Gastroesophageal sphincter (tissue), 4 donors: ENCODE measurements at regions not wholly inside any gene's neighbourhood (a gene's known extent, or its start where the extent isn't known, plus 50 kb on each side); places are given as distances from the start of the nearest gene placed in this dataset.

Experiments
- ATAC-seq: fragments of 150-250 bp; one replicate; pipeline ENCODE4 v1.9.1; 2016; ENCODE audit warnings: mild to moderate bottlenecking, moderate library complexity
- H3K27ac ChIP-seq, 4 donors: fragments of 200-600 bp; sonication (generic) in 3 of 4; 1 replicate in 3 of 4; 2 replicates in 1 of 4; pipeline ENCODE4 v1.5.1; 2016 to 2019
- H3K27me3 ChIP-seq: fragments of 200-600 bp; sonication (generic); one replicate; pipeline ENCODE4 v1.5.1; 2019
- H3K36me3 ChIP-seq, 2 donors: fragments of 200-600 bp; sonication (generic); one replicate each; pipeline ENCODE4 v1.5.1; 2019; ENCODE audit warnings: control low read depth in 1 of 2
- H3K4me1 ChIP-seq, 3 donors: fragments of 200-600 bp; sonication (generic); 1 replicate in 2 of 3; 2 replicates in 1 of 3; pipeline ENCODE4 v1.5.1; 2016 to 2019; ENCODE audit warnings: control low read depth in 2 of 3
- H3K4me3 ChIP-seq, 2 donors: fragments of 200-600 bp; sonication (generic); one replicate each; pipeline ENCODE4 v1.5.1; 2019; ENCODE audit warnings: mild to moderate bottlenecking in 1 of 2, moderate library complexity in 1 of 2
- H3K9me3 ChIP-seq, 3 donors: fragments of 200-600 bp; sonication (generic); one replicate each; pipeline ENCODE4 v1.5.1; 2017 to 2019; ENCODE audit warnings: control low read depth in 2 of 3
- EP300 ChIP-seq: sonication (generic); formaldehyde crosslinking; IDR thresholded peaks from one replicate; pipeline ENCODE4 v1.6.1; 2017; ENCODE audit warnings: antibody characterized with exemption, mild to moderate bottlenecking
- POLR2A ChIP-seq, 2 donors: fragments of 450-650 bp; IDR thresholded peaks; one replicate each; pipeline ENCODE4 v1.6.1; 2017; ENCODE audit warnings: antibody characterized with exemption in 2 of 2, mild to moderate bottlenecking in 2 of 2, moderate library complexity in 1 of 2
- POLR2AphosphoS5 ChIP-seq: sonication (generic); formaldehyde crosslinking; IDR thresholded peaks from one replicate; pipeline ENCODE4 v1.6.1; 2017; ENCODE audit warnings: antibody characterized with exemption
- WGBS, 2 donors: methylation state at CpG; one replicate each; pipeline ENCODE4 v1.1.5; 2018; ENCODE audit warnings: low coverage in 1 of 2; 5-methylcytosine and 5-hydroxymethylcytosine counted together
- TF ChIP-seq, protein P1 (sequence below), 4 experiments: fragments of 200-600 bp in 2 of 4; fragments of 450-650 bp in 2 of 4; sonication (generic) in 1 of 4; IDR thresholded peaks; one replicate each; pipeline ENCODE4 v1.5.1; 2017 to 2019; ENCODE audit warnings: antibody characterized with exemption in 4 of 4, mild to moderate bottlenecking in 2 of 4, moderate library complexity in 2 of 4

DNA sequence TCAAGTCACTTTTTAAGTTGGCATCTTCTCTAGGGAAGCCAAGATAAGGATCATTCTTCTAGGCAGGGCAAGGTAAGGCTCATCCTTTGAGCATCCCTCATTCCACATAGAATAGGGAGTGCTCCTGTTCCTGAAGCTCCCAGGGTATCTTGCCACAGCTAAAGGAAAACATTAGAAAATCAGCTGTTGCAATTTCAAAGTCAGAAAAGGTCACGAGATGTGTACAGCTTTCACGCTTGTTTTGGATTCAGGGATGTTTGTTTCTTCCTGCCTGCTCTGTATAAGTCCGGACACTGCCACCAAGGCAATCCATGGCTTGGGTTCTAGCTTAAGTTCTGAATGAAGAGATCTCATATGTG, 153.2 kb downstream of the SH3BGRL2 start:
- no peaks in the 10 kb centered on the region for H3K9me3 ChIP-seq
- TF ChIP-seq, protein P1, sequence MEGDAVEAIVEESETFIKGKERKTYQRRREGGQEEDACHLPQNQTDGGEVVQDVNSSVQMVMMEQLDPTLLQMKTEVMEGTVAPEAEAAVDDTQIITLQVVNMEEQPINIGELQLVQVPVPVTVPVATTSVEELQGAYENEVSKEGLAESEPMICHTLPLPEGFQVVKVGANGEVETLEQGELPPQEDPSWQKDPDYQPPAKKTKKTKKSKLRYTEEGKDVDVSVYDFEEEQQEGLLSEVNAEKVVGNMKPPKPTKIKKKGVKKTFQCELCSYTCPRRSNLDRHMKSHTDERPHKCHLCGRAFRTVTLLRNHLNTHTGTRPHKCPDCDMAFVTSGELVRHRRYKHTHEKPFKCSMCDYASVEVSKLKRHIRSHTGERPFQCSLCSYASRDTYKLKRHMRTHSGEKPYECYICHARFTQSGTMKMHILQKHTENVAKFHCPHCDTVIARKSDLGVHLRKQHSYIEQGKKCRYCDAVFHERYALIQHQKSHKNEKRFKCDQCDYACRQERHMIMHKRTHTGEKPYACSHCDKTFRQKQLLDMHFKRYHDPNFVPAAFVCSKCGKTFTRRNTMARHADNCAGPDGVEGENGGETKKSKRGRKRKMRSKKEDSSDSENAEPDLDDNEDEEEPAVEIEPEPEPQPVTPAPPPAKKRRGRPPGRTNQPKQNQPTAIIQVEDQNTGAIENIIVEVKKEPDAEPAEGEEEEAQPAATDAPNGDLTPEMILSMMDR (IDR thresholded peaks at IDR 0.05): no peak
- TF ChIP-seq POLR2AphosphoS5 (no peak), EP300 (no peak), POLR2A (IDR thresholded peaks at IDR 0.05) (no peak)
- H3K4me1 ChIP-seq: no peaks in the 10 kb centered on the region
- H3K36me3 ChIP-seq: no peaks in the 10 kb centered on the region
- H3K4me3 ChIP-seq: no peak overlapping the region
- no peaks in the 10 kb centered on the region for H3K27me3 ChIP-seq
- ATAC-seq: no peak
- WGBS, 2 donors: 71 to 77% methylated on average over 2 to 3 of the region's 3 CpGs
- H3K27ac ChIP-seq: no peak overlapping the region

DNA sequence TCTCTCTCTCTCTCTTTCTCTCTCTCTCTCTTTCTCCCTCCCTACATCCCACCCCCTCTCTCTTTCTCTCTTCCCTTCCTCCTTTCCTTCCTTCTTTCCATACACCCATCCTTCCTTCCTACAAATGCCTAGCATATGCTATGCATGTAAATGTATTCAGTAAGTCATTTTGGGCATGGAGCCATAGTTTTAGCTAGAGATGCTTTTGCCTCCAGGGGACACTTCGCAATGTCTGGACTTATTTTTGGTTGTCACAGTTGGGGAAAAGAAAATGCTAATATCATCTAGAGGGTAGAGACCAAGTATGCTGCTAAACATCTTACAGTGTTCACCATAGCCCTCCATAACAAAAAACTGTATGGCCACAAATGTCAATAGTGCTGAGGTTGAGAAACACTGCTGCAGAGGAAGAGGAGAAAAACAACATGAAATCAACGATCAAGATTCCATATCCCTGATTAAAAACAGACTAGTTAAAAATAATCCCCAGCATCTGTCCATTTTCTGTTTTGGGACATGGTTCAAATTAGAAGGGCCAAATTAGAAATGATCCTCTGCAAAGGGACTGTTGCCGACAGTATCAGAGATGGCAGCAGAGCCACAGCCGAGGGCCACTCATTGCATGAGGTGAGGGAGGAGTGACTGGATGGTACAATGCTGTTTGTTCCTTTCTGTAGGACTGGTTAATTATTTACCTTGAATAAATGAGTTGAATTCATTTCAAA, 152.7 kb downstream of the SH3BGRL2 start:
- Histone ChIP-seq H3K9me3 (no peaks in the 10 kb centered on the region), H3K27me3 (no peaks in the 10 kb centered on the region), H3K4me3 (no peak overlapping the region), H3K36me3 (no peaks in the 10 kb centered on the region), H3K27ac (no peak overlapping the region), H3K4me1 (no peaks in the 10 kb centered on the region)
- 86 to 88% methylated on average over 2 to 4 of the region's 4 CpGs for WGBS, 2 donors
- TF ChIP-seq POLR2AphosphoS5: no peak
- no peak for ATAC-seq

DNA sequence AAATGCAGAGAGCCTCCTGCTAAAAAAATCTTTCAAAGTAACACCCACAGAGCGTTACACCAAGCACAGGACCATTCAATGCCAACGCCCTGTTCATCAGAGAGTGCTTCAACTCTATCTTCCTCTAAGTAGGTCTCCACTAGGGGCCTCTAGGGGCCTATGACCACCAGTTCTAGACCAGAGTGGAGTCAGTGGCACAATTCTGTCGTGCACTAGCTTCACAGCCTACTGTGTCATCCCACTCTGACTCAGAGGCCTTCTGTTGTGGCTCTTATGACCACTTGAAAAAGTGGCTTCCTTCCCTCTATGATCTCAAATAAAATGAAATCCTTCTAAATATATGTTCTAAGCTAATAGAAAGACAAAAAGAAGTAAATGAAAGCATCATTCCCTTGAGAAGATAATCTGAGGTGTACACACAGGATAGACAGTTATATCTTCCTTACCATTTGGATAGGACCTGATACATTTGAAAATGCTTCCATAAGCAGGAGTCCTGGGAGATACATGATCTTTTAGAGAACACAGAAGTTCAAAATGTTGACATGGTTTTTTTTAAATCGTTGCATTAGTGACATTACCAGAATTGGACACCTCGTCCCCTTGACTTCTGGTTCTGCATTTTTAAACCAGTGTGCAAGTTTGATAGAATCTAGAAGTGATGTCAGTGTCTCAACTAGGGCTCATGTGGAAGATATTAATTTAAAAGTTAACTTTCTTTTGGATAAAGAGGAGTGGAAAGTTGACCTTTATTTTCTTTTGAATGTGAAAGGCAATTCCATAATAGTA, 151.9 kb downstream of the SH3BGRL2 start:
- H3K36me3 ChIP-seq: no peaks in the 10 kb centered on the region
- TF ChIP-seq EP300: no peak
- TF ChIP-seq, protein P1 (IDR thresholded peaks at IDR 0.05): no peak
- no peak for TF ChIP-seq POLR2A (IDR thresholded peaks at IDR 0.05)
- TF ChIP-seq POLR2AphosphoS5: no peak
- 80 to 95% methylated on average over 5 of the region's 5 CpGs for WGBS, 2 donors

DNA sequence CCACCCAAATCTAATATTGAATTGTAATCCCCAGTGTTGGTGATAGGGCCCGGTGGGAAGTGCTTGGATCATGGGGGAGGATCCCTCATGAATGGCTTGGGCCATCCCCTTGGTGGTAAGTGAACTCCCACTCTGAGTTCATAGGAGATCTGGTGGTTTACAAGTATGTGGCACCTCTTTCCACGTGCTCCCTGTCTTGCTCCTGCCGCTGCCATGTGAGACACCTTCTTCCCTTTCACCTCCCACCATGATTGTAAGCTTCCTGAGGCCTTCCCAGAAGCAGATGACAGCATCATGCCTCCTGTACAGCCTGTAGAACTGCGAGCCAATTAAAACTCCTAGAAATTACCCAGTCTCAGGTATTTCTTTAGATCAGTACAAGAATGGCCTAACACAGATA, 150.8 kb downstream of the SH3BGRL2 start:
- Histone ChIP-seq H3K27me3 (no peaks in the 10 kb centered on the region), H3K4me3 (no peak overlapping the region), H3K9me3 (no peaks in the 10 kb centered on the region), H3K36me3 (no peaks in the 10 kb centered on the region), H3K27ac (no peak overlapping the region), H3K4me1 (peaks cover 0 to 8% (median 0%) of the 10 kb centered on the region in 3 donors)
- 60 to 100% methylated on average over 2 to 3 of the region's 4 CpGs for WGBS, 2 donors
- TF ChIP-seq, protein P1 (IDR thresholded peaks at IDR 0.05): no peak
- no peak for TF ChIP-seq POLR2A (IDR thresholded peaks at IDR 0.05)
- no peak for TF ChIP-seq POLR2AphosphoS5
- TF ChIP-seq EP300: no peak
- no peak for ATAC-seq

More for the DNA sequence above, 151.9 kb downstream of the SH3BGRL2 start:
- H3K27ac ChIP-seq: no peak overlapping the region
- H3K27me3 ChIP-seq: no peaks in the 10 kb centered on the region
- peaks cover 0 to 5% (median 0%) of the 10 kb centered on the region in 3 donors for H3K4me1 ChIP-seq
- no peak for ATAC-seq
- H3K4me3 ChIP-seq: no peak overlapping the region
- H3K9me3 ChIP-seq: no peaks in the 10 kb centered on the region

DNA sequence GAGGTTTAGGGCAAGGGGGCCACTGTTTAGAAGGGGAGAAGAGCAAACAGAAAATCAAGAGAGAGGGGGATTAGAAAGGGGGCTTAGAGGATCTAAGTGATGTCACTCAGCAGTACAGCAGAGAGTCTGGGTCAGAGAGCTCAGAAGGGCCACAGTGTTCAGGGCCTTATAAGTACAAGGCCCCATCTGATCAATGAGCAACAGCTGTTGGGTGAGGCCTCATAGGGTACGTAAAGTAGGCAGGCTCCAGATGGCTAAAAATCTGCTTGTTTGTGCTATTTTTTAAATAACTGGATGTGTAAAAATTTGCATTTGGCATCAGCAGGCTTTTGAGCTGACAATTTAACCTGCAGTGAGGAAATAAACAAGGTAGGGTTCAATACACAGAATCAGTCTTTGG, 149.8 kb downstream of the SH3BGRL2 start:
- Histone ChIP-seq H3K27me3 (no peaks in the 10 kb centered on the region), H3K27ac (no peak overlapping the region), H3K4me1 (peaks cover 0 to 8% (median 0%) of the 10 kb centered on the region in 3 donors), H3K9me3 (no peaks in the 10 kb centered on the region), H3K4me3 (no peak overlapping the region), H3K36me3 (no peaks in the 10 kb centered on the region)
- TF ChIP-seq EP300 (no peak), POLR2A (IDR thresholded peaks at IDR 0.05) (no peak), POLR2AphosphoS5 (no peak)
- TF ChIP-seq, protein P1 (IDR thresholded peaks at IDR 0.05): no peak
- no peak for ATAC-seq
- 86 to 100% methylated on average over 1 of the region's 1 CpG for WGBS, 2 donors
